GM19467 (cell line): ENCODE measurements at regions not wholly inside any gene's neighbourhood (a gene's known extent, or its start where the extent isn't known, plus 50 kb on each side); places are given as distances from the start of the nearest gene placed in this dataset.

Experiments
- ATAC-seq: cut with Tn5 transposase; IDR thresholded peaks from one replicate; pipeline ENCODE4 v1.9.1; 2021; ENCODE audit warnings: mild to moderate bottlenecking, moderate library complexity; ENCODE audit not compliant: unreplicated experiment

GRCh38 chr5:159422361-159422760 is 92.1 kb upstream of the IL12B start:
- no peak for ATAC-seq

- ATAC-seq = no peak
These were observed 92.6 kb upstream of the IL12B start for GRCh38 chr5:159422910-159423309.

- no peak for ATAC-seq
These were observed 93.8 kb upstream of the IL12B start for GRCh38 chr5:159424123-159424522.

GRCh38 chr5:159426694-159427093 is 96.4 kb upstream of the IL12B start:
- ATAC-seq = no peak

GRCh38 chr5:159427180-159428012 is 97.1 kb upstream of the IL12B start:
- ATAC-seq = peak; percentile 65

GRCh38 chr5:159430361-159431012 is 100.2 kb upstream of the IL12B start:
- no peak for ATAC-seq

- ATAC-seq = no peak
These were observed 105.6 kb upstream of the IL12B start for GRCh38 chr5:159435855-159436254.

- ATAC-seq = no peak
These were observed 107.8 kb upstream of the IL12B start for GRCh38 chr5:159438092-159438491.

- no peak for ATAC-seq
These were observed 108.7 kb upstream of the IL12B start for GRCh38 chr5:159439002-159439401.

- ATAC-seq = no peak
These were observed 109.9 kb upstream of the IL12B start for GRCh38 chr5:159440235-159440634.

- no peak for ATAC-seq
These were observed 110.7 kb upstream of the IL12B start for GRCh38 chr5:159440968-159441367.

- no peak for ATAC-seq
These were observed 111.2 kb upstream of the IL12B start for GRCh38 chr5:159441441-159441840.

GRCh38 chr5:159442206-159442850 is 112.0 kb upstream of the IL12B start:
- ATAC-seq = no peak

- no peak for ATAC-seq
These were observed 114.3 kb upstream of the IL12B start for GRCh38 chr5:159444441-159445082.

- ATAC-seq = no peak
These were observed 116.8 kb upstream of the IL12B start for GRCh38 chr5:159447116-159447515.

- ATAC-seq = no peak
These were observed 118.6 kb upstream of the IL12B start for GRCh38 chr5:159448841-159449407.

- no peak for ATAC-seq
These were observed 119.6 kb upstream of the IL12B start for GRCh38 chr5:159449925-159450324.

GRCh38 chr5:159450417-159450816 is 120.1 kb upstream of the IL12B start:
- no peak for ATAC-seq

- no peak for ATAC-seq
These were observed 121.1 kb upstream of the IL12B start for GRCh38 chr5:159451197-159452052.

GRCh38 chr5:159452480-159453167 is 122.3 kb upstream of the IL12B start:
- ATAC-seq = no peak
